T-cell (primary cell): ENCODE measurements at regions not wholly inside any gene's neighbourhood (a gene's known extent, or its start where the extent isn't known, plus 50 kb on each side); places are given as distances from the start of the nearest gene placed in this dataset.
"Not testable (repeated sequence)": the region's sequence is repeated elsewhere in the genome, so short reads cannot be mapped to it uniquely, and the experiment has no call there.

Experiments
- ATAC-seq, 4 experiments: fragments of 200-7000 bp in 3 of 4; fragments of 150-1000 bp in 1 of 4; cut with Tn5 transposase; replicated peaks in 1 of 4; 1 replicate in 3 of 4; 2 replicates in 1 of 4; pipeline ENCODE4 v1.10.0; 2021; ENCODE audit warnings: moderate library complexity in 3 of 4, mild to moderate bottlenecking in 2 of 4, moderate number of reproducible peaks in 1 of 4
- CTCF ChIA-PET, 2 donors: fragments of 300-600 bp; sonication (Branson Sonifier 250); formaldehyde crosslinking; loops; one replicate each; lab custom pipeline; 2022; ENCODE audit warnings: antibody characterized with exemption in 2 of 2; lab: Charles Lee
- POLR2A ChIA-PET, 2 donors: fragments of 300-600 bp; sonication (Branson Sonifier 250); formaldehyde crosslinking; loops; one replicate each; lab custom pipeline; 2022; ENCODE audit warnings: antibody characterized with exemption in 2 of 2; lab: Charles Lee
- DNase-seq, 35 experiments: peaks; one replicate each; pipeline versions ENCODE4 v3.0.0 to v3.0.0-alpha.2; 2013 to 2023
- H3K27ac ChIP-seq: one replicate; pipeline ENCODE4 v1.5.1; 2013; ENCODE audit warnings: low read length
- H3K27me3 ChIP-seq, 2 experiments: replicated peaks in 1 of 2; 1 replicate in 1 of 2; 2 replicates in 1 of 2; pipeline versions ENCODE4 v1.6.1 to v1.7.0; 2013; ENCODE audit warnings: low read length in 1 of 2, mixed read lengths in 1 of 2; ENCODE audit not compliant: control insufficient read depth in 2 of 2, insufficient read depth in 2 of 2; ENCODE audit errors: extremely low read depth in 1 of 2
- H3K36me3 ChIP-seq, 2 donors: 1 replicate in 1 of 2; 2 replicates in 1 of 2; pipeline versions ENCODE4 v1.6.1 to v1.7.0; 2013; ENCODE audit warnings: low read length in 1 of 2; ENCODE audit not compliant: control insufficient read depth in 2 of 2, insufficient read depth in 1 of 2; ENCODE audit errors: extremely low read depth in 1 of 2
- H3K4me1 ChIP-seq, 2 experiments: 1 replicate in 1 of 2; 2 replicates in 1 of 2; pipeline versions ENCODE4 v1.6.1 to v1.7.0; 2013; ENCODE audit warnings: low read length in 2 of 2, mixed read lengths in 1 of 2; ENCODE audit not compliant: insufficient read depth in 2 of 2, control insufficient read depth in 1 of 2; ENCODE audit errors: extremely low read depth in 1 of 2
- H3K4me3 ChIP-seq, 2 donors: 1 replicate in 1 of 2; 2 replicates in 1 of 2; pipeline versions ENCODE4 v1.5.1 to v1.7.0; 2013; ENCODE audit warnings: mild to moderate bottlenecking in 2 of 2, low read length in 1 of 2, moderate library complexity in 1 of 2; ENCODE audit not compliant: control insufficient read depth in 1 of 2; ENCODE audit errors: extremely low read depth in 1 of 2
- H3K9me3 ChIP-seq: 2 replicates; pipeline ENCODE4 v1.7.0; 2013
- H3K27ac Mint-ChIP-seq, 2 donors: one replicate each; pipeline ENCODE4 v1.8.0; 2020 to 2021; ENCODE audit warnings: mild to moderate bottlenecking in 2 of 2, mixed read lengths in 2 of 2
- H3K27me3 Mint-ChIP-seq, 2 donors: one replicate each; pipeline ENCODE4 v1.8.0; 2021 to 2022; ENCODE audit warnings: mixed read lengths in 2 of 2
- H3K36me3 Mint-ChIP-seq: one replicate; pipeline ENCODE4 v1.8.0; 2021; ENCODE audit warnings: mixed read lengths
- H3K4me1 Mint-ChIP-seq, 3 donors: one replicate each; pipeline ENCODE4 v1.8.0; 2020 to 2022; ENCODE audit warnings: mixed read lengths in 3 of 3, mild to moderate bottlenecking in 1 of 3
- H3K4me3 Mint-ChIP-seq, 3 donors: one replicate each; pipeline ENCODE4 v1.8.0; 2020 to 2022; ENCODE audit warnings: mild to moderate bottlenecking in 3 of 3, mixed read lengths in 3 of 3, moderate library complexity in 3 of 3
- H3K9me3 Mint-ChIP-seq, 3 donors: one replicate each; pipeline ENCODE4 v1.8.0; 2020 to 2022; ENCODE audit warnings: mixed read lengths in 3 of 3
- WGBS: methylation state at CpG from one replicate; pipeline ENCODE4 v1.1.5; 2013; ENCODE audit warnings: missing lambda C conversion rate; ENCODE audit not compliant: insufficient coverage; 5-methylcytosine and 5-hydroxymethylcytosine counted together

- peak overlapping the region; percentile 49 to 73 for H3K4me3 ChIP-seq
- H3K27ac ChIP-seq, result not testable (repeated sequence)
Observed at GRCh38 chr20:40968816-40969562, 59.6 kb upstream of the TOP1 start.

GRCh38 chr20:40970218-40970617 lies 58.4 kb upstream of the TOP1 start:
- no peaks in the 10 kb centered on the region for H3K9me3 ChIP-seq
- ATAC-seq (no peak), DNase-seq (no peak)
- H3K27me3 Mint-ChIP-seq, result peaks cover 1 to 8% of the 10 kb centered on the region in 2 donors
- H3K4me3 Mint-ChIP-seq, result no peak overlapping the region
- H3K36me3 ChIP-seq, result no peaks in the 10 kb centered on the region
- no peaks in the 10 kb centered on the region for H3K36me3 Mint-ChIP-seq
- ChIA-PET POLR2A (no interaction called here), CTCF (interaction anchor here in 1 of 2 donors (2.8 kb wide), 1 partner anchor 125 kb away, joined by 31 read pairs; no protein-coding TSS in a partner anchor)
- H3K27me3 ChIP-seq, result peaks cover 2 to 14% of the 10 kb centered on the region in 2 experiments
- no peaks in the 10 kb centered on the region for H3K9me3 Mint-ChIP-seq
- peaks cover 0 to 9% of the 10 kb centered on the region in 2 experiments for H3K4me1 ChIP-seq
- 89% methylated on average over 5 of the region's 6 CpGs for WGBS
- no peak overlapping the region for H3K4me3 ChIP-seq
- peaks cover 8 to 10% (median 9%) of the 10 kb centered on the region in 3 donors for H3K4me1 Mint-ChIP-seq
- H3K27ac ChIP-seq, result no peak overlapping the region
- no peak overlapping the region for H3K27ac Mint-ChIP-seq

More at GRCh38 chr20:40968816-40969562, 59.6 kb upstream of the TOP1 start:
- WGBS, result 0% methylated on average over 4 of the region's 28 CpGs
- H3K27ac Mint-ChIP-seq, H3K27me3 Mint-ChIP-seq, H3K36me3 Mint-ChIP-seq, H3K9me3 Mint-ChIP-seq, H3K4me1 ChIP-seq, H3K36me3 ChIP-seq, POLR2A ChIA-PET, H3K9me3 ChIP-seq: not testable (repeated sequence)
- CTCF ChIA-PET, result interaction anchor here (0.6 to 2.8 kb wide), 12 partner anchors 14 to 354 kb away, joined by 3 to 31 read pairs (median 4); no protein-coding TSS in a partner anchor
- DNase-seq, result peak; percentile 49 to 90 (median 80)
- peaks cover 2 to 14% of the 10 kb centered on the region in 2 experiments for H3K27me3 ChIP-seq
- H3K4me1 Mint-ChIP-seq, result peaks cover 8 to 10% (median 9%) of the 10 kb centered on the region in 3 donors
- ATAC-seq, result peak; percentile 92 to 97 (median 94)
- H3K4me3 Mint-ChIP-seq, result peak overlapping the region; percentile 75 to 93 (median 78)

GRCh38 chr20:40977218-40977617 lies 51.4 kb upstream of the TOP1 start:
- no peak overlapping the region for H3K4me3 Mint-ChIP-seq
- Histone ChIP-seq H3K27ac (no peak overlapping the region), H3K9me3 (peaks cover 6% of the 10 kb centered on the region), H3K4me1 (no peaks in the 10 kb centered on the region), H3K27me3 (peaks cover 0 to 9% of the 10 kb centered on the region in 2 experiments), H3K36me3 (no peaks in the 10 kb centered on the region), H3K4me3 (no peak overlapping the region)
- POLR2A ChIA-PET, result no interaction called here
- H3K36me3 Mint-ChIP-seq, result peaks cover 11% of the 10 kb centered on the region
- peaks cover 13 to 21% (median 18%) of the 10 kb centered on the region in 3 donors for H3K9me3 Mint-ChIP-seq
- H3K4me1 Mint-ChIP-seq, result no peaks in the 10 kb centered on the region
- H3K27me3 Mint-ChIP-seq, result peaks cover 24 to 28% of the 10 kb centered on the region in 2 donors
- no peak for ATAC-seq
- no peak for DNase-seq
- CTCF ChIA-PET, result no interaction called here
- H3K27ac Mint-ChIP-seq, result no peak overlapping the region

DNA sequence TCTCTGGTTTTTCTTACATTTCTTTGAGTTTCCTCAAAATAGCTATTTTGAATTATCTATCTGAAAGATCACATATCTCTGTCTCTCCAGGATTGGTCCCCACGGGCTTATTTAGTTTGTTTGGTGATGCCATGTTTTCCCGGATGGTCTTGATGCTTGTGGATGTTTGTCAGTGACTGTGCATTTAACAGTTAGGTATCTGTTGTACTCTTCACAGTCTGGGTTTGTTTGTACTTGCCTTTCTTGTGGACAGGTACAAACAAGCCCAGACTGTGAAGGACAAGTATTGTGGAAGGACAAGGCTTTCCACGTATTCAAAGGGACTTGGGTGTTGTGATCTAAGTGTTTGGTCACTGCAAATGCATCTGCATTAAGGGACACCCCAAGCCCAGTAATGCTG lies 49.9 kb upstream of the TOP1 start:
- Histone ChIP-seq H3K27ac (no peak overlapping the region), H3K27me3 (peaks cover 0 to 9% of the 10 kb centered on the region in 2 experiments), H3K36me3 (no peaks in the 10 kb centered on the region), H3K4me3 (no peak overlapping the region), H3K9me3 (peaks cover 6% of the 10 kb centered on the region), H3K4me1 (no peaks in the 10 kb centered on the region)
- CTCF ChIA-PET, result interaction anchor here in 1 of 2 donors (0.9 kb wide), 1 partner anchor 10 kb away, joined by 3 read pairs; no protein-coding TSS in a partner anchor
- ATAC-seq (no peak), DNase-seq (no peak)
- Mint-ChIP-seq H3K4me1 (no peaks in the 10 kb centered on the region), H3K36me3 (peaks cover 11% of the 10 kb centered on the region), H3K27me3 (peaks cover 24 to 28% of the 10 kb centered on the region in 2 donors), H3K4me3 (no peak overlapping the region), H3K9me3 (peaks cover 13 to 21% (median 18%) of the 10 kb centered on the region in 3 donors), H3K27ac (no peak overlapping the region)
- POLR2A ChIA-PET, result no interaction called here
- 80% methylated on average over 1 of the region's 3 CpGs for WGBS
